H1 (cell line): ENCODE measurements at regions not wholly inside any gene's neighbourhood (a gene's known extent, or its start where the extent isn't known, plus 50 kb on each side); places are given as distances from the start of the nearest gene placed in this dataset.

Experiments used
- CTCF ChIA-PET: fragments of 300-600 bp; sonication (Branson Sonifier 250); formaldehyde crosslinking; loops from one replicate; lab custom pipeline; 2021; ENCODE audit not compliant: partially characterized antibody; lab: Charles Lee
- POLR2A ChIA-PET: fragments of 300-600 bp; sonication (Branson Sonifier 250); formaldehyde crosslinking; loops from one replicate; lab custom pipeline; 2021; ENCODE audit warnings: inconsistent platforms; ENCODE audit not compliant: partially characterized antibody; lab: Charles Lee
- DNase-seq, 2 experiments: peaks; one replicate each; pipeline versions ENCODE4 v3.0.0 to v3.0.0-alpha.2; 2010 to 2022; ENCODE audit warnings: low spot score in 2 of 2, low read depth in 1 of 2, mixed read lengths in 1 of 2
- FAIRE-seq: peaks from 2 replicates; lab custom pipeline; 2011; peaks lifted over from hg19 to GRCh38; lab: Jason Lieb, UNC
- H2AFZ ChIP-seq: 2 replicates; pipeline ENCODE4 v1.8.1; 2012; ENCODE audit warnings: low read length, inconsistent platforms
- H2AK5ac ChIP-seq: 2 replicates; pipeline ENCODE4 v1.6.1; 2013; ENCODE audit warnings: low read depth, low read length
- H2BK120ac ChIP-seq: replicated peaks from 2 replicates; pipeline ENCODE3; 2013; ENCODE audit warnings: low read depth, low read length, inconsistent platforms
- H2BK12ac ChIP-seq: 2 replicates; pipeline ENCODE4 v1.6.1; 2013; ENCODE audit warnings: low read depth, low read length
- H2BK15ac ChIP-seq: 2 replicates; pipeline ENCODE4 v1.6.1; 2013; ENCODE audit warnings: low read length
- H2BK20ac ChIP-seq: 2 replicates; pipeline ENCODE4 v1.6.1; 2013; ENCODE audit warnings: low read length
- H2BK5ac ChIP-seq: 2 replicates; pipeline ENCODE4 v1.6.1; 2013; ENCODE audit warnings: low read depth, low read length
- H3K14ac ChIP-seq: 2 replicates; pipeline ENCODE4 v1.6.1; 2013; ENCODE audit warnings: inconsistent platforms; ENCODE audit not compliant: insufficient read length
- H3K18ac ChIP-seq: 2 replicates; pipeline ENCODE4 v1.6.1; 2013; ENCODE audit warnings: low read length; ENCODE audit errors: extremely low read depth
- H3K23ac ChIP-seq: 2 replicates; pipeline ENCODE4 v1.6.1; 2013; ENCODE audit warnings: inconsistent platforms; ENCODE audit not compliant: insufficient read length
- H3K23me2 ChIP-seq: 2 replicates; pipeline ENCODE4 v1.6.1; 2013; ENCODE audit warnings: low read depth, low read length
- H3K27ac ChIP-seq: 2 replicates; pipeline ENCODE4 v1.6.1; 2011; ENCODE audit warnings: low read depth, low read length, inconsistent platforms
- H3K27me3 ChIP-seq, 4 experiments: replicated peaks in 1 of 4; 1 replicate in 1 of 4; 2 replicates in 3 of 4; pipeline versions ENCODE4 v1.6.1 to v1.8.1; 2011 to 2013; ENCODE audit warnings: low read length in 3 of 4, mild to moderate bottlenecking in 3 of 4, inconsistent platforms in 2 of 4, mixed read lengths in 2 of 4, moderate library complexity in 1 of 4; ENCODE audit not compliant: control insufficient read depth in 3 of 4, insufficient read depth in 3 of 4; ENCODE audit errors: extremely low read depth in 1 of 4
- H3K36me3 ChIP-seq, 4 experiments: 2 replicates each; pipeline versions ENCODE4 v1.6.1 to v1.8.1; 2011 to 2013; ENCODE audit warnings: mild to moderate bottlenecking in 4 of 4, low read length in 3 of 4, moderate library complexity in 2 of 4, control low read depth in 1 of 4, inconsistent platforms in 1 of 4; ENCODE audit not compliant: insufficient read depth in 4 of 4, control insufficient read depth in 2 of 4
- H3K4ac ChIP-seq: replicated peaks from 2 replicates; pipeline ENCODE3; 2013; ENCODE audit warnings: low read length, low read depth, mixed read lengths, inconsistent platforms; ENCODE audit not compliant: insufficient read length
- H3K4me1 ChIP-seq, 4 experiments: replicated peaks in 1 of 4; 1 replicate in 1 of 4; 2 replicates in 3 of 4; pipeline versions ENCODE4 v1.6.1 to v1.8.1; 2011 to 2013; ENCODE audit warnings: low read length in 3 of 4, inconsistent platforms in 2 of 4, mixed read lengths in 1 of 4; ENCODE audit not compliant: insufficient read depth in 4 of 4, control insufficient read depth in 3 of 4
- H3K4me2 ChIP-seq, 2 experiments: 2 replicates each; pipeline versions ENCODE4 v1.6.1 to v1.8.1; 2011 to 2013; ENCODE audit warnings: low read depth in 2 of 2, low read length in 2 of 2, control low read depth in 1 of 2, inconsistent platforms in 1 of 2, mild to moderate bottlenecking in 1 of 2; ENCODE audit not compliant: insufficient read depth in 1 of 2
- H3K4me3 ChIP-seq, 4 experiments: fragments of 200-600, 300-600 bp in 1 of 4; sonication (generic), shearing (Covaris generic), sonication (Bioruptor Twin) in 1 of 4; 2 replicates each; pipeline versions ENCODE4 v1.5.1 to v1.8.1; 2011 to 2016; ENCODE audit warnings: low read length in 4 of 4, low read depth in 3 of 4, control low read depth in 2 of 4, inconsistent platforms in 2 of 4, mild to moderate bottlenecking in 2 of 4, mixed read lengths in 1 of 4, moderate library complexity in 1 of 4; ENCODE audit not compliant: insufficient read depth in 2 of 4; ENCODE audit errors: extremely low read depth in 1 of 4
- H3K56ac ChIP-seq: replicated peaks from 2 replicates; pipeline ENCODE3; 2013; ENCODE audit warnings: low read depth, mild to moderate bottlenecking, mixed read lengths, low read length, inconsistent platforms; ENCODE audit not compliant: insufficient read length
- H3K79me1 ChIP-seq: 2 replicates; pipeline ENCODE4 v1.6.1; 2013; ENCODE audit warnings: low read depth, low read length, control low read depth
- H3K79me2 ChIP-seq, 2 experiments: 2 replicates each; pipeline versions ENCODE4 v1.6.1 to v1.8.1; 2012 to 2013; ENCODE audit warnings: low read length in 2 of 2, mild to moderate bottlenecking in 2 of 2, inconsistent platforms in 1 of 2; ENCODE audit not compliant: insufficient read depth in 2 of 2, control insufficient read depth in 1 of 2
- H3K9ac ChIP-seq, 4 experiments: replicated peaks in 1 of 4; 1 replicate in 1 of 4; 2 replicates in 3 of 4; pipeline versions ENCODE4 v1.6.1 to v1.8.1; 2011 to 2013; ENCODE audit warnings: low read depth in 3 of 4, low read length in 3 of 4, control low read depth in 2 of 4, mild to moderate bottlenecking in 2 of 4, moderate library complexity in 2 of 4, inconsistent platforms in 1 of 4; ENCODE audit errors: extremely low read depth in 1 of 4
- H3K9me3 ChIP-seq, 2 experiments: 2 replicates each; pipeline versions ENCODE4 v1.6.1 to v1.8.1; 2012 to 2013; ENCODE audit warnings: mild to moderate bottlenecking in 2 of 2, moderate library complexity in 2 of 2, control low read depth in 1 of 2, inconsistent platforms in 1 of 2, low read depth in 1 of 2, low read length in 1 of 2, mixed read lengths in 1 of 2; ENCODE audit not compliant: insufficient read depth in 2 of 2
- H4K20me1 ChIP-seq, 2 experiments: replicated peaks in 1 of 2; 2 replicates each; pipeline versions ENCODE3 to v1.8.1; 2011 to 2013; ENCODE audit warnings: inconsistent platforms in 2 of 2, low read length in 2 of 2, mild to moderate bottlenecking in 1 of 2; ENCODE audit not compliant: insufficient read depth in 2 of 2, control insufficient read depth in 1 of 2
- H4K5ac ChIP-seq: 2 replicates; pipeline ENCODE4 v1.6.1; 2013; ENCODE audit warnings: low read length, low read depth, mixed read lengths, inconsistent platforms; ENCODE audit not compliant: insufficient read length
- H4K8ac ChIP-seq: 2 replicates; pipeline ENCODE4 v1.8.0; 2013; ENCODE audit warnings: mild to moderate bottlenecking, moderate library complexity, low read length, inconsistent platforms; ENCODE audit not compliant: insufficient read depth; ENCODE audit errors: extremely low read depth
- H4K91ac ChIP-seq: replicated peaks from 2 replicates; pipeline ENCODE3; 2013; ENCODE audit warnings: low read length, mixed read lengths, inconsistent platforms; ENCODE audit not compliant: insufficient read length
- CBX8 ChIP-seq: fragments of 300-800, 300-1000 bp; sonication (generic); IDR thresholded peaks from 2 replicates; pipeline ENCODE4 v1.7.1; 2016; ENCODE audit warnings: low read depth, low read length, borderline replicate concordance
- CTCF ChIP-seq, 3 experiments: IDR thresholded peaks; 1 replicate in 2 of 3; 2 replicates in 1 of 3; pipeline versions ENCODE4 v1.5.1 to v1.6.1; 2011; ENCODE audit warnings: low read length in 3 of 3, mild to moderate bottlenecking in 3 of 3, inconsistent platforms in 2 of 3, low read depth in 1 of 3, moderate library complexity in 1 of 3; ENCODE audit not compliant: insufficient read depth in 1 of 3; ENCODE audit errors: control extremely low read depth in 1 of 3
- EP300 ChIP-seq, 2 experiments: IDR thresholded peaks; 1 replicate in 1 of 2; 2 replicates in 1 of 2; pipeline ENCODE4 v1.6.1; 2011 to 2012; ENCODE audit warnings: low read depth in 2 of 2, low read length in 2 of 2, mild to moderate bottlenecking in 2 of 2, borderline replicate concordance in 1 of 2, inconsistent platforms in 1 of 2, moderate library complexity in 1 of 2
- HDAC2 ChIP-seq, 2 experiments: fragments of 300-600 bp in 1 of 2; sonication (generic) in 1 of 2; IDR thresholded peaks; 2 replicates each; pipeline ENCODE4 v1.6.1; 2011 to 2012; ENCODE audit warnings: low read depth in 2 of 2, low read length in 2 of 2, mild to moderate bottlenecking in 2 of 2, moderate library complexity in 2 of 2, borderline replicate concordance in 1 of 2, inconsistent platforms in 1 of 2
- JUN ChIP-seq: IDR thresholded peaks from 2 replicates; pipeline ENCODE4 v1.6.1; 2011; ENCODE audit warnings: low read depth, mild to moderate bottlenecking, improper control_type of control experiment, low read length
- NRF1 ChIP-seq: IDR thresholded peaks from 2 replicates; pipeline ENCODE4 v1.6.1; 2011; ENCODE audit warnings: mild to moderate bottlenecking, low read depth, low read length, improper control_type of control experiment
- PHF8 ChIP-seq: fragments of 200-600 bp; sonication (generic); conservative IDR thresholded peaks from 2 replicates; pipeline ENCODE4 v1.7.1; 2012; ENCODE audit warnings: low read depth, mild to moderate bottlenecking, inconsistent platforms, low read length, moderate library complexity
- POU5F1 ChIP-seq: IDR thresholded peaks from 2 replicates; pipeline ENCODE4 v1.6.1; 2011; ENCODE audit warnings: low read depth, mild to moderate bottlenecking, low read length, moderate library complexity
- TCF12 ChIP-seq: IDR thresholded peaks from 2 replicates; pipeline ENCODE4 v1.6.1; 2011; ENCODE audit warnings: low read depth, mild to moderate bottlenecking, low read length
- USF2 ChIP-seq: IDR thresholded peaks from 2 replicates; pipeline ENCODE4 v1.6.1; 2011; ENCODE audit warnings: low read length, improper control_type of control experiment
- WGBS, 2 experiments: shearing (Covaris generic) in 1 of 2; methylation state at CpG; one replicate each; pipeline versions ENCODE4 v1.1.6 to v1.1.7; 2013 to 2015; ENCODE audit warnings: low lambda C conversion rate in 2 of 2, mixed read lengths in 2 of 2, inconsistent platforms in 1 of 2, low coverage in 1 of 2, missing lambda C conversion rate in 1 of 2; ENCODE audit not compliant: insufficient replicate concordance in 2 of 2, insufficient coverage in 1 of 2, insufficient read length in 1 of 2; ENCODE audit errors: extremely low coverage in 1 of 2, missing lambda C conversion rate in 1 of 2; 5-methylcytosine and 5-hydroxymethylcytosine counted together

GRCh38 chr14:23708343-23708742, 72.2 kb downstream of the DHRS2 start:
- Histone ChIP-seq H3K9ac (no peak overlapping the region), H4K20me1 (no peaks in the 10 kb centered on the region), H3K4ac (no peak overlapping the region), H2BK12ac (no peak overlapping the region), H3K4me2 (no peak overlapping the region), H3K4me3 (no peak overlapping the region), H3K56ac (no peak overlapping the region), H3K79me1 (no peaks in the 10 kb centered on the region), H2BK5ac (no peak overlapping the region), H3K18ac (no peak overlapping the region), H3K23me2 (no peaks in the 10 kb centered on the region), H2AFZ (no peak overlapping the region), H3K27ac (no peak overlapping the region), H3K36me3 (no peaks in the 10 kb centered on the region), H2BK15ac (no peak overlapping the region), H2AK5ac (no peak overlapping the region), H2BK120ac (no peak overlapping the region), H3K23ac (no peak overlapping the region), H3K4me1 (no peaks in the 10 kb centered on the region), H2BK20ac (no peak overlapping the region), H4K8ac (no peak overlapping the region), H3K14ac (no peak overlapping the region), H4K5ac (no peak overlapping the region), H3K9me3 (peaks cover 44 to 77% of the 10 kb centered on the region in 2 experiments), H4K91ac (no peak overlapping the region), H3K27me3 (no peaks in the 10 kb centered on the region), H3K79me2 (no peaks in the 10 kb centered on the region)
- ChIA-PET CTCF (interaction anchor here (1.2 to 1.9 kb wide), 3 partner anchors 11 to 76 kb away, joined by 3 to 7 read pairs (median 4); no protein-coding TSS in a partner anchor), POLR2A (interaction anchor here (0.7 kb wide), 1 partner anchor 14 kb away, joined by 3 read pairs; no protein-coding TSS in a partner anchor)
- no peak for DNase-seq
- 68% methylated on average over 4 of the region's 4 CpGs; no CpG with 5 or more reads in 1 of the 2 experiments for WGBS, 2 experiments
- no peak for FAIRE-seq
- no peak for TF ChIP-seq NRF1
- no peak for TF ChIP-seq CTCF (IDR thresholded peaks at IDR 0.05; ENCODE audit: control extremely low read depth in 1 of 3, insufficient read depth in 1 of 3, low read depth in 1 of 3, low read length in 3 of 3)
- TF ChIP-seq PHF8 = no peak
- no peak for TF ChIP-seq POU5F1
- no peak for TF ChIP-seq USF2
- TF ChIP-seq TCF12 = no peak
- TF ChIP-seq CBX8 = no peak
- TF ChIP-seq EP300 (IDR thresholded peaks at IDR 0.05; ENCODE audit: borderline replicate concordance in 1 of 2, low read depth in 2 of 2, low read length in 2 of 2) = no peak
- no peak for TF ChIP-seq JUN
- TF ChIP-seq HDAC2 (IDR thresholded peaks at IDR 0.05; ENCODE audit: borderline replicate concordance in 1 of 2, low read depth in 2 of 2, low read length in 2 of 2) = no peak
